Ammon's horn (tissue), 1 donor: ENCODE measurements at regions not wholly inside any gene's neighbourhood (a gene's known extent, or its start where the extent isn't known, plus 50 kb on each side); places are given as distances from the start of the nearest gene placed in this dataset.
A peak's percentile ranks its signal among the peaks of the same experiment; 100 is the strongest.

Experiments
- DNase-seq: peaks from one replicate; pipeline ENCODE4 v3.0.0-alpha.2; 2016; ENCODE audit warnings: low spot score

DNA sequence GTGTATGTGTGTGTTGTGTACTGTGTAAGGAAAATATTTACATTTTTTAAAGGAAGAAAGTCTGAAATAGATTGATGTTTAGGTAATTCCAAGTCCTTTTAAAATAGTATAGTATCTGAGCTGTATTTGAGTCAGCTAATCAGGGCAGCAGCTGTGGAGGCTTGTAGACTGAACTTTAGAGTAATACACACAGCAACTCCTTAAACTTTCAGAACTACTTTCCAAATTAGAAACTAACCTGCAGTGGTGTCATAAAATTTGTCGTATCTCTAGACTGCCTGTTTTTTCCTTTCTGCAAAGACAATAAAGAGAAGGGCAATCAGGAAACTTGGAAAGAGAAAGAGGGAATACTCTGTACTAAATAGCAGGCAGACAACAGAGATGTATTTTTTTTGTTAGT lies 391.0 kb upstream of the AZI2 start:
- no peak for DNase-seq

- DNase-seq, result no peak
Measured at GRCh38 chr3:28743271-28743670, 394.6 kb upstream of the AZI2 start.

- no peak for DNase-seq
Measured at GRCh38 chr3:28743831-28744230, 395.2 kb upstream of the AZI2 start.

- no peak for DNase-seq
Measured at GRCh38 chr3:28745436-28745835, 396.8 kb upstream of the AZI2 start.

DNA sequence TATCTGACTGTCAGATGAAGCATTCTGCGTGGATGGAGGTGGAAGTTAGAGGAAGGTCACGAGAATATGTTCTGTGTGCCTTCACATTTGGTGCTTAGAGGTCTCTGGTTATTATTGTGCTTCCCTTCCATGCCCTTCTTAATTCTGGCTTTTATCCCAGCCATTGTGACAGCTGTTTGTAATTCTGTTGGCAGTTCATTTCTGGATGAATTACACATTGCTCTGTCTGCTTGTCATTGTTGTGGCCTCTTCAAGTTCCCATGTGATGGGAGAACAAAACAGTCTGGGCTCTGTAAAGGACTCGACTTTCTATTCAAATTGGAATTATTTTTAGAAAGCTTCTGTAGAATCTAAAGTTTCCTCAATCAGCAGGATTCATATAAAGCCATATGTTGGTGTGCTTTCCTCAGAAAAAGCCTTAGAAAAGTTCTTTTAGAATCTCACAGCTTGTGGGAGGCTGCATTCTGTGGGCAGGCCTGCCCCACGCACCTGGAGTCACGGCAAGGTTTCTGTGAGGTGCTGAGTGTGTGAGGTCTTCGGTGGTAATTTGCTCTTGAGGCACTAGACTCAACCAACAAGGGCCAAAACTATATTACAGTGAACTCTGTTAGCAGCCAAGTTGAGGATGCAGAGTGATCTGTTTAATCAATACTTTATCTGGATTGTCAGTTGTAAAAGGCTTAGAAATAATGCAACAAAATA lies 397.4 kb upstream of the AZI2 start:
- DNase-seq, result peak; percentile 61

DNA sequence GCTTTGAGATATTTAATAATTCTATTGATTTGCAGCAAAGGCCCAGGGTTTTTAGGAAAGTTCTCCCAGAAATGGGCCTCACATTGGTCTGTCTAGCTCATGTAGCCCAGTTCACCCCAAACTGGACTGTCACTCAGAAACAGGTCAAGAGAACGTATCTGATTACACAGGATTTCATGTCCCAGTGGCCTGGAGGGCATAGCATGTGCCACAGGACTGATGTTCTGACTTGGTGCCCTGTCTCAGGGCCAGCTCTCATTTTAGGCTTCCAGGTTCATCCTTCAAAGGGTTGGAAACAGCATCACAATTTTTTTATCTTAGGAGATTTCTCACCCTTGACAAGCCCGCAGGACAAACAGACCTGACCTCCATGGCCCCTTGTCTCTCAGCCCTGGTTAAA lies 398.4 kb upstream of the AZI2 start:
- no peak for DNase-seq

DNA sequence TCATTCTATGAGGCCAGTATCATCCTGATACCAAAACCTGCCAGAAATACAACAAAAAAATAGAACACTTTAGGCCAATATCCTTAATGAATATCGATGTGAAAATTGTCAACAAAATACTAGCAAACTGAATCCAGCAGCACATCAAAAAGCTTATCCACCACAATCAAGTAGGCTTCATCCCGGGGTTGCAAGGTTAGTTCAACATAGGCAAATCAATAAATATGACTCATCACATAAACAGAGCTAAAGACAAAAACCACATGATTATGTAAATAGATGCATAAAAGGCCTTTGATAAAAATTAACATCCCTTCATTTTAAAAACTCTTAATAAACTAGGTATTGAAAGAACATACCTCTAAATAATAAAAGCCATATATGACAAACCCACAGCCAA lies 403.2 kb upstream of the AZI2 start:
- no peak for DNase-seq

GRCh38 chr3:28752290-28752689 lies 403.7 kb upstream of the AZI2 start:
- DNase-seq, result no peak

DNA sequence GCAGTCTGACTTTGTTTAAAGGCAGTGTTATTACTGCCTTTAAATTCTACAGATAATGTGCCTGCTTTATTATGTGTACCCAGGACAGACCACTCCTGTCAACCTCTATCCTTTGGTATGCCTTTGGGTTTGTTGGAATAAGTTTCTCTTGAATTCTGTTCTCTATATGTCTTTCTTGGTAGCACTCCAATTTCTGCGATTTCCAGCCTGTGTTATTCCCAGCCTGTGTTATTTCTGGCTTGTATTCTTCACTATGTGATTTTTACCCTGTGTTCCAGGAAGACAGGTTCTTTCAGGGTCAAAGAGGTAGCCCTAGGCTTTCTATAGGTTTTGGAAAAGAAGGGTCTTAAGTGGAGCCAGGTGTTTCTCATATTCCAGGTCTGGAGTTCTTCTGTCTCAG lies 407.4 kb upstream of the AZI2 start:
- DNase-seq, result no peak

DNA sequence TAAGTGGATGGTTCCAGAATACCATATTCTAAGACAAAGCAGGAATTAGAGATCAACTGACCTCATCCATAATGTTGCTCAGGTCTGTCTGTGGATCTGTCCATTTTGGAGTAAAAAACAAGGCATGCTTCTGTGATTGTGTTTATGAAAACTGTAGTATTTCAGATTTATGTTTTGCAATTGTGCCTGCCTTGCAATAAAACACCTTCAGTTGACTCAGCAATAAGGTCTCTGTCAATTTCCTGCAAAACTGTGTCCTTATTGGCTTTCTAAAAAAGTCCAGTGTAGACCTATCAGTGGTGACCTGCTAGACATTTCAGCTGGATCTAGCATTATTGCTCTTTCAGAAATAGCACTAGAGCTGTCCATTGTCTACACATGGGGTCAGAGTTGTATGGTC lies 409.5 kb upstream of the AZI2 start:
- DNase-seq, result no peak

GRCh38 chr3:28761375-28761774 lies 412.8 kb upstream of the AZI2 start:
- no peak for DNase-seq

GRCh38 chr3:28765194-28765593 lies 416.6 kb upstream of the AZI2 start:
- no peak for DNase-seq

DNA sequence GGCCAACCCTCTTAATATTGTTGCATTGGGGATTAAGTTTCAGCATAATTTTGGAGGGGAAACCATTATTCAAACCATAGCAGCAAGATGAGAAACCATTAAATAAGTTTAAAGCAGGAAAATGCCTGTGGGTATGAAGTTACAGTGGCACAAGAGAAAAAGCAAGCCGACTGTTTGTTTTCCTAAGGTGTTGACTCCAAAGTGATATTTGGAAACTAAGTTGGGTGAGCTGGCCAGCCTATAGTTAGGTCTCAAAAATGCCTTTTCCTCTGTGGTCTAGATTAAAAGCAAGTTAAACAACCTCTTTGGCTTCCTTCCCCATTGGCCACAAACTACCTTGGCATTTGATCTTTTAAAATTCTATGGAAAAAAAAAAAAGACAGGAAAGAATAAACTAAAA lies 419.8 kb upstream of the AZI2 start:
- no peak for DNase-seq

GRCh38 chr3:28777806-28778475 lies 429.3 kb upstream of the AZI2 start:
- no peak for DNase-seq

DNA sequence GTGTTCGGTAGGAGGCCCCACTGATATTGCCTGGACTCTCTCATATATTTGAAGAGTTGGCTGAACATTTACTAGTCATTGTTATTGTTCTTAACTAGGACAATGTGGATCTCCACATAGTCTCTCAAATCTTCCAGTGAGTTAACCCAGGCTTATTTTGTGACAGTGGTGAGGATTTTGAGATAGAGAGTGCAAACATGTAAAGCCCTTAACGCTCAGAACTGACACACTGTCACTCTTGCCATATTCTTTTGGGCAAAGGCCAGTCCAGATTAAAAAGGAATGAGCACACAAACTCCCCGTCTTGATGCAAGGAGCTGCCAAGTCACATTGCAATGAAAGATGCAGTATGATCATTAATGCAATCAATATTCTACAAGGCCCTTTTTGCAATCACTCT lies 431.9 kb upstream of the AZI2 start:
- no peak for DNase-seq

DNA sequence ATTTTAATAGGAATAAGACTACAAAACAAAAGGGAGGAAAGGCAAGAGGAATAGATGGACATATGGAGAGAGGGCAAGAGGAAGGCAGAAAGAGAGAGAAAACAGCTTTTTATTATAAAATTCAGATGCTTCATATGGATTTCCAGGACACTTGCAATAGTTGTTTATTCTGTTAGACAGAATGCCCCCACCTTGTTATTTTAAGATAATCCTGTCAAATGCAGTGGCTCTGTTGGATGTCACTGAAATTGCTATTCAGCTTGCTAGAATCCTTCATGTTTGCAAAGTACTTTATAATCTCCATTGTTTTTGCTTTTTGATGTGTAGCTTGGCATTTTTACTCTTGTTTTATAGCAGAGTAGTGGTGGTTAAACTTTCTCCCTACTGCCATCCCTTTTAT lies 432.4 kb upstream of the AZI2 start:
- no peak for DNase-seq

DNA sequence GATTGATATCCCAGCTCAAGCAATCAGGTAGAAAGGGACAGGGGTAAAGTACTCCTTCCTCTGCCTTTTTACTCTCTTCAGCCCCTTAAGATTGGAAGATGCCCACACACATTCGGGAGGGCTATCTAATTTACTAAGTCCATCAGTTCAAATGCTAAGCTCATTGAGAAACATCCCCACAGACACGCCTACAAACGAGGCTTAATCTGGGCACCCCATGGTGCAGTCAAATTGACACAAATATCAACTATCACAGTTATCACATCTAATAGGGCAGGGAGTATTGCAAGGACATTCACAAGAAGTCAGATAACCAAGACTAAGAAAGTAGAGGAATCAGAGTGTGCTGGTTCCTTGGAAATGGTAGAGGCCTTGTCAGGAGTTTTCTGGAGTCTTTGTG lies 437.8 kb upstream of the AZI2 start:
- DNase-seq, result no peak

GRCh38 chr3:28788571-28788970 lies 439.9 kb upstream of the AZI2 start:
- DNase-seq, result no peak

DNA sequence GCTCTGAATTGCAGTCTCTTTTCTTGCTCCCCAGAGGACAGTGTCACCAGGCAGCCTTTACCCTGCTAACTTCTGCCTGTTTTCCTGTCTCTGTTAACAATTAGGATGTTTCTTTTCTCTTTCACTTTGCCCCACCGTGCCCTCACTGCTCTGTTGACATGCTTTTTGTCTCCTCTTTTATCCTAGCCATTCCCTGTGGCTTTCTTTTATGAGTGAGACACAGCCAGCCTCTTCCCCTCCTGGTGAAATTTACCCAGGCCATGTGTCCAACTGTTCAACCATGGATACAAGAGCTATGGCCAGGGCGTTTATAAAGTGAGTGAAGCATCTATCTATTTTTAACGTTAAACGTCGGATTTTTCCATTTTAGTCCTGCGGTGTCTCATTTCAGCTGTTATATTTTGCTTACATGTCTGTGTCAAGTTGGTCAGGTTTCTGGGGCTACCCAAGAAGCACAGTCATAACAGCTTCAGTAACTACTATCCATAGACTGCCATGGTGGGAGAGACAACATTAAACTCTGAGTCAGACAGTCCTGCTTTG lies 443.2 kb upstream of the AZI2 start:
- DNase-seq, result no peak

GRCh38 chr3:28792604-28793003 lies 444.0 kb upstream of the AZI2 start:
- DNase-seq, result no peak

DNA sequence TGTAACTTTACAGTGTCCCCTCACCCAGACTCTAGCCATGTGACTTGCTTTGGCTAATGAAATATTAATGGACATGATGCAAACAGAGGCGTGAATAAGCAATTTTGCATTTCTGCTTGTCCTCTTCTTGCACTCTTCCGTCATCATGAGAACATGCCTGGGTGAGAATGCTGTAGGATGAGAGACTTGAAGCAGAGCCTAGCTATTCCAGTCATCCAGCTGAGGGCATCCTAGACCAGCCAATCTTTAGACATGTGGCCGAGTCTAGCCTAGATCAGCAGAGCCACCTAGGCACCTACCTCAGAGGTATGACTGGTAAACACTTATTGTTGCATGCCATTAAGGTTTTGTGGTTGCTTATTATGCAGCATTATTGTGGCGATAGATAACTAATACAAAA lies 450.5 kb upstream of the AZI2 start:
- no peak for DNase-seq

GRCh38 chr3:28800203-28800602 lies 451.6 kb upstream of the AZI2 start:
- DNase-seq, result no peak

DNA sequence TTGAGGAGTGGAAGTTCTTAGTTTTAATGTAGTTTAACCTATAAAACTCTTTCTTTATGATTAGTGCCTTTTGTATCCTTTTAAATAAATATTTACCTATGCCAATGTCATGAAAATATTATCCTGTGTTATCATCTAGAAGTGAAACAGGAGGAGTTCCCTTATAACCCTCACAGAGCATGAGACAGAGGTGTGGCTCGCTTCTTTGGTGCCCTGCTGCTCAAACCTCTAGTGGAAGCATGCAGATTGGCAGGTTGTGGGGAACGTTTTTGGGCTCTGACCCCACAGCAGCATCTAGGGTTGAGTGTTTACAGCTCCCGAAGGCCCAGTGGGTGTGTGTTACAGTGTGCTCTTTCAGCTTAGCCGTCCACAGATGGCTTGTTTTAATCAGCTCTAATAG lies 459.4 kb upstream of the AZI2 start:
- no peak for DNase-seq

DNA sequence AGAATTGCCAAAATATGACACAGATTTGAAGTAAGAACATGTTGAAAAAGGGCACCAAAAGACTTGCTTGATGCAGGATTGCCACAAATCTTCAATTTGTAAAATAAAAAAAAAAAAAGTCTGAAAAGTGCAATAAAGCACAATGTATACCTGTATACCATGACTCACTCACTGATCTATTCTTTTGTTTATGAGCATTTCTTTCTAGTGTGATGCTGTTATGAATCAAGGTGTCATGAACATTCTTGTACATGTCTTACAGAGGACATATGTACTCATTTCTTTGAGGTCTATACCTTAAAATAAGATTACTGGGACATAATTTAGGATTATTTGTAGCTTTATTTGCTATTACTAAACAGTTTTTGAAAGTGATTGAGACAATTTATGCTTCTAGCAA lies 464.9 kb upstream of the RBMS3 start:
- no peak for DNase-seq
